HepG2 (cell line): ENCODE measurements at regions not wholly inside any gene's neighbourhood (a gene's known extent, or its start where the extent isn't known, plus 50 kb on each side); places are given as distances from the start of the nearest gene placed in this dataset.

Experiments used
- ZNF543 ChIP-seq: sonication (generic); formaldehyde crosslinking; IDR thresholded peaks from 2 replicates; pipeline ENCODE4 v1.4.0; 2020; ENCODE audit warnings: mild to moderate bottlenecking, missing genetic modification reagents
- TF ChIP-seq, protein P1 (sequence below): sonication (generic); formaldehyde crosslinking; conservative IDR thresholded peaks from 2 replicates; pipeline ENCODE4 v1.4.0; 2020; ENCODE audit warnings: missing genetic modification reagents
- TF ChIP-seq, protein P2 (sequence below), 2 experiments: sonication (generic) in 1 of 2; formaldehyde crosslinking in 1 of 2; IDR thresholded peaks; 2 replicates each; pipeline versions ENCODE4 v1.4.0 to v1.6.1; 2018 to 2020; ENCODE audit warnings: missing genetic modification reagents in 2 of 2, borderline replicate concordance in 1 of 2, low read depth in 1 of 2, mild to moderate bottlenecking in 1 of 2, missing biosample characterization in 1 of 2

DNA sequence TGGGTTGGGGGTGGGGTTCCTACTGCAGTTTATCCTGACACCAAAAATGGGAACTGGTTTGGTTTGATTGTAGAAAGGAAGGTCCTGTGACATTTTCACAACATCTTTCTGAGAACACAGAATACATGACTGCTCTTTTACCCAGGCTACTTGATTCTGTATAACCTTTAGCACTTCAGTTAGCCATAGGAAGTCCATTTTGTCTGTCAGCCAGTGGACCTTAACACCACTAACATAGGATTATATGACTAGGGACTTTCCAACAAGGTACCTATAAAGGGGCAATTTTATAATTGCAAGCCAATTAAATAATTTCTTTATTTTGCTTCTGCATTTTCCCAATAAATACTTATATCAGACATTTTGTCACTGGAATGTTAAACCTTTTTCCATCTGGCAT lies 489.2 kb upstream of the MIS18BP1 start:
- no peak for TF ChIP-seq ZNF543
- TF ChIP-seq, protein P1, sequence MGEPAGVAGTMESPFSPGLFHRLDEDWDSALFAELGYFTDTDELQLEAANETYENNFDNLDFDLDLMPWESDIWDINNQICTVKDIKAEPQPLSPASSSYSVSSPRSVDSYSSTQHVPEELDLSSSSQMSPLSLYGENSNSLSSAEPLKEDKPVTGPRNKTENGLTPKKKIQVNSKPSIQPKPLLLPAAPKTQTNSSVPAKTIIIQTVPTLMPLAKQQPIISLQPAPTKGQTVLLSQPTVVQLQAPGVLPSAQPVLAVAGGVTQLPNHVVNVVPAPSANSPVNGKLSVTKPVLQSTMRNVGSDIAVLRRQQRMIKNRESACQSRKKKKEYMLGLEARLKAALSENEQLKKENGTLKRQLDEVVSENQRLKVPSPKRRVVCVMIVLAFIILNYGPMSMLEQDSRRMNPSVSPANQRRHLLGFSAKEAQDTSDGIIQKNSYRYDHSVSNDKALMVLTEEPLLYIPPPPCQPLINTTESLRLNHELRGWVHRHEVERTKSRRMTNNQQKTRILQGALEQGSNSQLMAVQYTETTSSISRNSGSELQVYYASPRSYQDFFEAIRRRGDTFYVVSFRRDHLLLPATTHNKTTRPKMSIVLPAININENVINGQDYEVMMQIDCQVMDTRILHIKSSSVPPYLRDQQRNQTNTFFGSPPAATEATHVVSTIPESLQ (CRISPR knock-in tag): no peak
- TF ChIP-seq, protein P2, sequence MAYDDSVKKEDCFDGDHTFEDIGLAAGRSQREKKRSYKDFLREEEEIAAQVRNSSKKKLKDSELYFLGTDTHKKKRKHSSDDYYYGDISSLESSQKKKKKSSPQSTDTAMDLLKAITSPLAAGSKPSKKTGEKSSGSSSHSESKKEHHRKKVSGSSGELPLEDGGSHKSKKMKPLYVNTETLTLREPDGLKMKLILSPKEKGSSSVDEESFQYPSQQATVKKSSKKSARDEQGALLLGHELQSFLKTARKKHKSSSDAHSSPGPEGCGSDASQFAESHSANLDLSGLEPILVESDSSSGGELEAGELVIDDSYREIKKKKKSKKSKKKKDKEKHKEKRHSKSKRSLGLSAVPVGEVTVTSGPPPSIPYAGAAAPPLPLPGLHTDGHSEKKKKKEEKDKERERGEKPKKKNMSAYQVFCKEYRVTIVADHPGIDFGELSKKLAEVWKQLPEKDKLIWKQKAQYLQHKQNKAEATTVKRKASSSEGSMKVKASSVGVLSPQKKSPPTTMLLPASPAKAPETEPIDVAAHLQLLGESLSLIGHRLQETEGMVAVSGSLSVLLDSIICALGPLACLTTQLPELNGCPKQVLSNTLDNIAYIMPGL (CRISPR knock-in tag; IDR thresholded peaks at IDR 0.05; ENCODE audit: borderline replicate concordance in 1 of 2, low read depth in 1 of 2): no peak
